IMR-90 (cell line): ENCODE measurements at regions not wholly inside any gene's neighbourhood (a gene's known extent, or its start where the extent isn't known, plus 50 kb on each side); places are given as distances from the start of the nearest gene placed in this dataset.

ENCODE experiments used
- ATAC-seq: fragments of 200-7000 bp; cut with Tn5 transposase; 2 replicates; pipeline ENCODE4 v1.9.1; 2020; ENCODE audit warnings: low read depth, mild to moderate bottlenecking, moderate library complexity
- BruUV-seq: library from RNA; stranded (reverse); fragments of 400-500 nt; replicated peaks from 2 replicates; lab custom pipeline; 2021; lab: Mats Ljungman, UMichigan
- CTCF ChIA-PET: fragments of 300-600 bp; formaldehyde crosslinking; extraction: SDS; loops from one replicate; lab custom pipeline; 2021; ENCODE audit warnings: antibody characterized with exemption; lab: Yijun Ruan, JAX
- POLR2A ChIA-PET: fragments of 300-600 bp; sonication (Branson Sonifier 250); formaldehyde crosslinking; loops from one replicate; lab custom pipeline; 2022; ENCODE audit warnings: antibody characterized with exemption; ENCODE audit not compliant: unreplicated experiment; lab: Charles Lee
- DNase-seq: peaks from one replicate; pipeline ENCODE4 v3.0.0; 2013
- H2AFZ ChIP-seq: replicated peaks from 2 replicates; pipeline ENCODE3; 2013; ENCODE audit warnings: low read length, mild to moderate bottlenecking; ENCODE audit not compliant: poor library complexity
- H2AK5ac ChIP-seq: 2 replicates; pipeline ENCODE4 v1.6.1; 2013; ENCODE audit warnings: low read depth, low read length, inconsistent platforms
- H2AK9ac ChIP-seq: replicated peaks from 2 replicates; pipeline ENCODE3; 2013; ENCODE audit warnings: mild to moderate bottlenecking, low read depth, low read length, moderate library complexity; ENCODE audit not compliant: poor library complexity
- H2BK120ac ChIP-seq: 2 replicates; pipeline ENCODE4 v1.6.1; 2013; ENCODE audit warnings: low read depth, low read length, inconsistent platforms
- H2BK15ac ChIP-seq: 3 replicates; pipeline ENCODE4 v1.6.1; 2013; ENCODE audit warnings: low read depth, low read length, inconsistent platforms
- H2BK20ac ChIP-seq: 2 replicates; pipeline ENCODE4 v1.6.1; 2013; ENCODE audit warnings: low read depth, mild to moderate bottlenecking, inconsistent platforms, low read length, moderate library complexity
- H2BK5ac ChIP-seq: 2 replicates; pipeline ENCODE4 v1.6.1; 2013; ENCODE audit warnings: mild to moderate bottlenecking, low read depth, low read length, inconsistent platforms; ENCODE audit not compliant: poor library complexity, severe bottlenecking
- H3K14ac ChIP-seq: replicated peaks from 2 replicates; pipeline ENCODE4 v1.6.1; 2013; ENCODE audit warnings: low read depth, low read length, inconsistent platforms
- H3K18ac ChIP-seq: 2 replicates; pipeline ENCODE4 v1.6.1; 2013; ENCODE audit warnings: low read depth, low read length, control low read depth
- H3K23ac ChIP-seq: 2 replicates; pipeline ENCODE4 v1.6.1; 2013; ENCODE audit warnings: low read depth, low read length, inconsistent platforms
- H3K27ac ChIP-seq: 2 replicates; pipeline ENCODE4 v1.5.1; 2013; ENCODE audit warnings: mild to moderate bottlenecking, control low read depth, low read length; ENCODE audit not compliant: insufficient read depth
- H3K27me3 ChIP-seq: 2 replicates; pipeline ENCODE4 v1.6.1; 2013; ENCODE audit warnings: low read length; ENCODE audit not compliant: control insufficient read depth, insufficient read depth
- H3K36me3 ChIP-seq: 2 replicates; pipeline ENCODE4 v1.6.1; 2013; ENCODE audit warnings: low read length, mixed read lengths; ENCODE audit not compliant: control insufficient read depth, insufficient read depth
- H3K4ac ChIP-seq: 2 replicates; pipeline ENCODE4 v1.6.1; 2013; ENCODE audit warnings: low read depth, low read length, inconsistent platforms
- H3K4me1 ChIP-seq: 2 replicates; pipeline ENCODE4 v1.6.1; 2013; ENCODE audit warnings: low read length, mixed read lengths; ENCODE audit not compliant: control insufficient read depth, insufficient read depth
- H3K4me2 ChIP-seq: 2 replicates; pipeline ENCODE4 v1.6.1; 2013; ENCODE audit warnings: low read depth, mild to moderate bottlenecking, control low read depth, low read length, moderate library complexity
- H3K4me3 ChIP-seq: 2 replicates; pipeline ENCODE4 v1.5.1; 2013; ENCODE audit warnings: low read depth, mild to moderate bottlenecking, control low read depth, low read length, moderate library complexity; ENCODE audit not compliant: insufficient read depth
- H3K56ac ChIP-seq: 2 replicates; pipeline ENCODE4 v1.6.1; 2013; ENCODE audit warnings: low read length, inconsistent platforms; ENCODE audit not compliant: insufficient read depth; ENCODE audit errors: extremely low read depth
- H3K79me1 ChIP-seq, 2 experiments: 2 replicates each; pipeline ENCODE4 v1.6.1; 2013; ENCODE audit warnings: low read length in 2 of 2, inconsistent platforms in 1 of 2, low read depth in 1 of 2
- H3K9ac ChIP-seq: 2 replicates; pipeline ENCODE4 v1.6.1; 2013; ENCODE audit warnings: low read depth, low read length, control low read depth
- H3K9me1 ChIP-seq: 2 replicates; pipeline ENCODE4 v1.6.1; 2013; ENCODE audit warnings: low read length, inconsistent platforms; ENCODE audit not compliant: insufficient read depth
- H3K9me3 ChIP-seq: 2 replicates; pipeline ENCODE4 v1.6.1; 2013; ENCODE audit warnings: low read length; ENCODE audit not compliant: control insufficient read depth, insufficient read depth
- H4K20me1 ChIP-seq: 2 replicates; pipeline ENCODE4 v1.6.1; 2013; ENCODE audit warnings: low read length, inconsistent platforms; ENCODE audit not compliant: insufficient read depth
- H4K5ac ChIP-seq: 2 replicates; pipeline ENCODE4 v1.6.1; 2013; ENCODE audit warnings: mild to moderate bottlenecking, low read depth, low read length, control low read depth
- H4K8ac ChIP-seq, 2 experiments: 2 replicates each; pipeline ENCODE4 v1.6.1; 2013; ENCODE audit warnings: low read depth in 2 of 2, low read length in 2 of 2, control low read depth in 1 of 2, inconsistent platforms in 1 of 2
- H4K91ac ChIP-seq: 2 replicates; pipeline ENCODE4 v1.6.1; 2013; ENCODE audit warnings: low read depth, low read length, inconsistent platforms; ENCODE audit not compliant: insufficient read depth
- CEBPB ChIP-seq: IDR thresholded peaks from 2 replicates; pipeline ENCODE4 v1.6.1; 2012; ENCODE audit warnings: low read depth, low read length, improper control_type of control experiment
- CTCF ChIP-seq: conservative IDR thresholded peaks from 2 replicates; pipeline ENCODE4 v1.5.1; 2012; ENCODE audit warnings: mild to moderate bottlenecking, low read depth, low read length, improper control_type of control experiment
- MAFK ChIP-seq: IDR thresholded peaks from 2 replicates; pipeline ENCODE4 v1.6.1; 2012; ENCODE audit warnings: low read depth, low read length, improper control_type of control experiment
- MXI1 ChIP-seq: IDR thresholded peaks from 2 replicates; pipeline ENCODE4 v1.6.1; 2012; ENCODE audit warnings: low read depth, mild to moderate bottlenecking, low read length, moderate library complexity, borderline replicate concordance
- WGBS, 2 experiments: methylation state at CpG; one replicate each; pipeline versions ENCODE4 v1.1.5 to v1.1.7; 2013; ENCODE audit warnings: missing lambda C conversion rate in 2 of 2; ENCODE audit not compliant: insufficient read length in 1 of 2; ENCODE audit errors: extremely low coverage in 2 of 2; 5-methylcytosine and 5-hydroxymethylcytosine counted together
- dilution Hi-C: fragments of 300-500 bp; cut with HindIII; formaldehyde crosslinking; loops from one replicate; pipeline ENCODE4 v1.14.3; 2018; ENCODE audit warnings: low sequenced_read_pairs; ENCODE audit not compliant: unreplicated experiment
- in situ Hi-C: fragments of 300-500 bp; cut with MboI; formaldehyde crosslinking; loops from 3 replicates; pipeline ENCODE4 v1.14.3; 2019; ENCODE audit warnings: low sequenced_read_pairs, inconsistent platforms, mixed read lengths
- intact Hi-C: fragments of 100-400 bp; cut with micrococcal nuclease; formaldehyde crosslinking; loops from 2 replicates; pipeline ENCODE4 v1.10.0; 2022

- TF ChIP-seq CEBPB (no peak), MXI1 (no peak), MAFK (peak; percentile 62), CTCF (no peak)
- intact Hi-C loops (loop anchor here (5.0 kb wide), 2 partner anchors 36 to 81 kb away; no protein-coding TSS in a partner anchor), in situ Hi-C loops (no loop called here), dilution Hi-C loops (no loop called here)
- Histone ChIP-seq H3K9me3 (no peaks in the 10 kb centered on the region; the same call in 1 of the 2 replicates), H3K23ac (peak overlapping the region; percentile 44), H3K4me3 (peak overlapping the region; percentile 56), H4K8ac (peak overlapping the region; percentile 88 to 95), H3K79me1 (peaks cover 0 to 7% of the 10 kb centered on the region in 2 experiments; a peak in 1 of 4 replicates), H3K18ac (peak overlapping the region; percentile 51; the same call in 1 of the 2 replicates), H3K4me1 (peaks cover 9% of the 10 kb centered on the region), H4K20me1 (no peaks in the 10 kb centered on the region), H4K5ac (peak overlapping the region; percentile 80), H4K91ac (peak overlapping the region; percentile 71), H3K27me3 (no peaks in the 10 kb centered on the region), H3K9me1 (peaks cover 9% of the 10 kb centered on the region), H3K36me3 (no peaks in the 10 kb centered on the region), H2BK20ac (peak overlapping the region; percentile 55; the same call in 1 of the 2 replicates), H3K14ac (peak overlapping the region; percentile 70), H2BK15ac (peak overlapping the region; percentile 71; the same call in 2 of the 3 replicates), H3K4ac (peak overlapping the region; percentile 75), H3K4me2 (peak overlapping the region; percentile 75), H2AK9ac (peak overlapping the region; percentile 87), H2AFZ (peak overlapping the region; percentile 93), H2AK5ac (peak overlapping the region; percentile 77; the same call in 1 of the 2 replicates), H3K56ac (0 out of 2 replicates have a peak overlapping the region, but pooled peaks have one; percentile 39), H2BK5ac (peak overlapping the region; percentile 35), H3K9ac (peak overlapping the region; percentile 69), H2BK120ac (peak overlapping the region; percentile 78), H3K27ac (peak overlapping the region; percentile 73)
- ChIA-PET CTCF (interaction anchor here (0.5 kb wide), 1 partner anchor 21 kb away, joined by 4 read pairs; no protein-coding TSS in a partner anchor), POLR2A (no interaction called here)
- 20% methylated on average over 39 of the region's 47 CpGs; no CpG with 5 or more reads in 1 of the 2 experiments for WGBS, 2 experiments
- DNase-seq = peak; percentile 8
- peak; percentile 44 for ATAC-seq
- BruUV-seq = no TSS peak
Observed at GRCh38 chr1:212557739-212558692, 50.5 kb upstream of the ATF3 start.
